NCI-H1105 treated with DMSO at 0.1 percent for 48 hours (cell line): ENCODE measurements at regions not wholly inside any gene's neighbourhood (a gene's known extent, or its start where the extent isn't known, plus 50 kb on each side); places are given as distances from the start of the nearest gene placed in this dataset.
A peak's percentile ranks its signal among the peaks of the same experiment; 100 is the strongest.

Source experiments
- DNase-seq: peaks from one replicate; lab custom pipeline; 2025; lab: John Stamatoyannopoulos, UW

DNA sequence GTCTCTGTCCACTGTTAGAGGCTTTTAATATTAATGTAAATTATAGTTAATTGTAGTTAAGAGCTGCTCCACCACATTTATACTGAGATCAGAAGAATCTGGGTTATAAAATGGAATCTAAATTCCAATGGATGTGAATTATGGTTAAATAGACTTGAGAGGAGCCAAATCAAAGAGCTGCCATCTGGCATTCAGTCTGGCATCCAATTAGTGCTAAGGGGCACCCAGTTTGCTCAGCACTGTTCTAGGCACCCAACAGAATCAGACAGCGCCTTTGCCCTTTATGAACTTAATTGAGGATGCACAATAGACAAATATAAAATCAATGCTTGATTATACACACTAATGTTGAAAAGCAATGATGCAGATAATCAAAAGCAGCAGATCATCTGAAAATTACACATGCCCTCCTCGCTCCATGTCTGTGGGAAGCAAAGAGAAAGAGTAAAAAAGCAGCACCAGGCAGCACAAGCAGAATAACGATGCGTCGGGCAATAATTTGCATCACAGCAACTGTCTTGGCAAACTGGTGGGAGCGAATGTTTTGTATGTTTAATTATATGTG is 310.1 kb downstream of the BRINP2 start:
- DNase-seq: no peak

DNA sequence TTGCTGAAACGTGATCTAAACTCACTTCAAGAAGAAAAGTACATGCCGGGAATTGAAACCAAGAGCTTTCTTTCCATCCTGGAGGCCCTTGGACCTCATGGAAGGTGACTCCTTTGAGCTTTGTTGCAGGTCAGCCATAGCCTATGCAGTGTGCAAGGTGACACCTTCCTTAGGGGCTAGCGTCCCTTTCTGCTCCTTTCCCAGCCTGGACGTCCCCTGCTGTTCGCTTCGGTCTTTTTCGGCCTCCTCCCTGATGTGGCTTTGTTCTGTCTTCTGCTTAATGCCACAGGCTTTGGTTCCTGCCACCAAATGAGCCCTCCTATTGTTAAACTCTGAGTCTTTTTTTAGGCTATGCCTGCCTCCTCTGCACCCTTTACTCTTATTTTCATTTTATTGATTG is 308.8 kb downstream of the BRINP2 start:
- DNase-seq: no peak

DNA sequence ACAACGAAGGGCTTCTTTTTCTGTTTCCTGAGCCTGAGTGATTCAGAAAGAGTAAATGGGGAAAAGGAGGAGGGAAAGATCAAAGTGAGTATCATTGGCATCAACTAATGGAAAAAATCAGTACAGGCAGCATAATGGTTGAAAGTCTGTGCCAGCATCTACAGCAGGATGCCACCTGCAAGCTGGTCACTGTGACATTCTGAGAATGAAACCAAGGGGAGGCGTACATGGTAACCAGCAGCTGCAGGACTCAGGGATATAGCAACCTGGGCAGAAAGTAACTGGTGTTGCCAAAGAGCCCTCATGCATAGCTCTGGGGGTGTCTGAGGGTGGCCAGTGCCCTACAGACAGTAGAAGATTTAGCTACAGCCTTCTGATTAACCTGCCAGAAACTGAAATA is 305.9 kb downstream of the BRINP2 start:
- DNase-seq: no peak

DNA sequence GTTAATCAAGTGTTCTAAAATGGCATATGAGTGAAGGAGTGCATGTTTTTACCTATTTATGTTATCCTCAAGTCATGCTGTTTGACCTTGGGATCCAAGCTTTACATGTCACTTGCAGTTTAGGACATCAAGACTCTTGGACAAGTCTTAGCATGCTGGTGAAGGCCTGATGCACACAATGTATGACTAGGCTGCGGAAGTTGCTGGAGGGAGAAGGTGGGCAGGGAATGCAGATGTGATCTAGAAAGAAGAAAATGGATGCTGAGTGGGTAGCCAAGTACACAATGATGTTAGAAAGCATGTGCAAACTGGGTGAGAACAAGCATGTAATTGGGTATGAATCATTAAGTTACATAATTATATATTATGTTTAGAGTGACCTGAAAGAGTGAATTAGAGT is 301.8 kb downstream of the BRINP2 start:
- DNase-seq: peak; percentile 54

DNA sequence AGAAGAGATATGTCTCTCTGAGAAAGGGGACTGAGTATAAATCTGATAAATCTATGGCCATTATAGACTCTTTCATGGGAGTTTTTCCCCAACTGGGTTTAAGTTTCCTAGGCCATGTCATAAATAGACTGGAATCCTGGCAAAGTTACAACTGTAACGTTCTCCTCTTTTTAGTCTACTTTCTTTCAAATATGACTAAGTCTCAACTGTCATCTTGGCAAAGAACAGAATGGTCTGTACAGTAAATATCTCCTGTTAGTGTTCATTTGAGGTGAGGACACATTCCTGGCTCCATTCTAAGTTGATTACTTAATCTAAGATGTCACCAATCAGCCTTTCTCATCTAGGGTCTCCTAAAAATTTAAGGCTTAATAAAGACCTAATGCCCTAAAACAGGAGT is 300.5 kb downstream of the BRINP2 start:
- no peak for DNase-seq

DNA sequence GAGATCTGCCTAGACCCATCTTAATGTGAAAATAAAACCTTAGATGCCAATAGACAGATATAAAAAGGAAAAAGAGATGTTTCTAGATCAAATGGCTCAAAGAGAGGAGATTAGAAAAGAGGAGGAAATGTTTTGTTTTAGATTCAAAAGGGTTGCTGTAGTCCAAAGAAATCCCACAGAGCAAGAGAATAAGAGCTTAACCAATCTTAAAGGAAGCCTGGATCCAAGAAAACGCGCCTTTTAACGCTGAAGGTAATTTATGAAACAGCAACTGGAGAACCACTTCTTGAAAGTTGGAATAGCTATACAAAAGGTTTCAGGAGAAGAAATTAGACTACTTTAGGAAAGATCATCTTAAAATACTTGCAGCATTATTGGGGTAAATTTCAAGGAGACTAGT is 298.8 kb downstream of the BRINP2 start:
- DNase-seq: no peak

DNA sequence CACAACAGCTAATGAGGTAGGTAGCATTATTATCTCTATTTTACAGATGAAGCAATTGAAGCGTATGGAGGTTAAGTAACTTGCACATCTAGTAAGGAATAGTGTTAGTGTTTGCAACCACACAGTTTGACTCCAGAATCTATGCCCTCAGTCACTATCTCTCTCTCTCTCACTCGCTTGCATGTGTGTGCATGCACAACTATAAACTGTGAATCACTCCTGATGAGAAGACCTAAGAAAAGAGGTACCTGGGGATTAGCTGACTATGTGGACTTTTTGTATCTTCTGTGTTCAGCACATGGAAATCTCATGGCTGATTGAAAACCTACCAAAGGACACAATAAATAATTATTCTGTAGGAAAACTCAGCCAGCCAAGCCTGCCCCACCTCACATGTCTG is 295.5 kb downstream of the BRINP2 start:
- DNase-seq: no peak

DNA sequence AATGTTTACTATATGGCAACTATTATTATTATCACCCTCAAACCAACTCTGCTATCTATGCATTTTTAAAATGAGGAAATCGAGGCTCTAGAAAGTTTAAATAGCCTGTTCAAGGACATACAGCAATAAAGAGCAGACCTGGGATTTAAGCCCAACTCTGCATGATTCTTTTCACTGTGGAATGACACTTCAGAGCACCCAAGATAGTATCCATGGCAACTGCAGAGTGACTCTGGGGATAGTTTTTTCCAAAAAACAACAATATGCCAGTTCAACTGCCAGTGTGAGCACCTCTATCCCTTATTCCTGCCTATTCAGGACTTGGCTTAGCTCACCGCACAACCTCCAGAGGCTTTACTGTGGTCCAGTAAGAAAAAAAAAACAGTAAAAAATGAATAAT is 293.9 kb downstream of the BRINP2 start:
- peak; percentile 92 for DNase-seq

DNA sequence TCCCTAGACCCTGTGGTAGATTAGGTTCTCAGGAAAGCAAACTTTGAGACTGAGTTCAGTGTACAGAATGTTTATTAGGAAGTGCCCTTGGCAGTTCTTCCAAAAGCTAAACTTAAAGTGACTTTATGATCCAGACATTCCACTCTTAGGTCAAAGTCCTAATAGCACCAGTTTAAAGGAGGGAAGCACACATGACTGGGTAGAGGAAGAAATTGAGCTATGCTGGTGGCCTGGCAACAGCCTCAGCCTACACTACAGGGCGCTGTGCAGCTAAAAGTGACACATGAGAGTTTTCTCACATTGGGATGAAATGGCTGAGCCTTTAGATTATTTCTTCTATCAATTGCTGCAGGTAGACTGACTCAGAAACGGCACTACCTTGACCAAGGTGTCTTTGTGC is 280.4 kb downstream of the BRINP2 start:
- no peak for DNase-seq

DNA sequence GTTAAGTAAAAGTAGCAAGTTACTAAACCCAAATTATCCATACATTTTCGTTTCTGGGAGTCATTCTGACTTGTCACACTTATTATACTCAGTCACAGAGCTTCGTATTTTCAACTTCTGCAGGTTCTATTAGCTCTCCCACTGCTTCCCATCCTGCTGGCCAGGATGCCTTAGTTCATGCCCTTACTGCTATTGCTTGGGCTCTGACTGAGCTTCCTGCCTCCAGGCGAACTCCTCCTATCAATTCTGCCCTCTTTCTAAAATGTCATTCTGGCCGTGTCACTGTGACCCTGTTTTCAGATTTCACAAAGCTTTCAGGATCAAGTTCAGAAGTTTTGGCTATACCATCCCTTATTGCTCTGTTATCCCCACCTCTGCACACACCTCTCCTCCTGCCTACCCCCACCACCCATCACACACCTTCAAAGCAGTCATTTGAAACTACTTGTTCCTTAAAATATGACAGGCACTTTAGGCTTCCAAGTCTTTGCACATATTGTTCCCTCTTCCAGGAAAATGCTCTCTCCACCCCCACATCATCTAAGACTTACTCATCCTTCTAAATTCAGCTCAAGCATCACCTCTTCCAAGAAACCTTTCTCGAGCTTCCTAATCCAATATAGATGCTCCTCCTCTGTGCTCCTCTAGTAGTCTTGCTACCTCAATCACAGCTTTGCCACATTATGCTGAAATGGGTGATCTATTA is 278.0 kb downstream of the BRINP2 start:
- no peak for DNase-seq

DNA sequence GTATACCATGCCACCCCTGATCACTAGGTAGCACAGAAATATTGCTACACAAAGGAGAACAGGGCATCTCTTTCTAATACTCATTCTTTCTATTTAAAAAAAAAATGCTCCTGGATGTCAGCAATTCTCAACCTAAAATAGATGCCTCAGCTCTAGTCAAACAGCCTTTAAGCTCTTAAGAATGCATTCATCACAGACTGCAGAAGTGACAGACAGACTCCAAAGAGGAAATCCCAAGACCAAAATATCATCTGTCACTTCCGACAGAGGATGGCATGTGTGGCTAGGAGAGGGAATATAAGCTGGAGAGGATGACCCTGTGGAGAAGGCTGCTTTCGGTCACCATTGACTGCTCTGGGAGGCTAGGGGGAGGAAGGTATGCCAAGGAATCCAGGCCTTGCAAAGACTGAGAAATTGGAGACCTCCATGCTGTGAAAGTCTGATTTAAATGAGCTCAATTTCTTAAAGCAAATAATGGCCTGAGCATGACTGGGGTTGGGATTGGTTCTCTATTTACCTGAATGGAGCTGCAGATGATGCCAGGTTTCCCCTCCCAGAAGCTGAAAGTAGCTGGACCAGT is 277.4 kb downstream of the BRINP2 start:
- DNase-seq: no peak

DNA sequence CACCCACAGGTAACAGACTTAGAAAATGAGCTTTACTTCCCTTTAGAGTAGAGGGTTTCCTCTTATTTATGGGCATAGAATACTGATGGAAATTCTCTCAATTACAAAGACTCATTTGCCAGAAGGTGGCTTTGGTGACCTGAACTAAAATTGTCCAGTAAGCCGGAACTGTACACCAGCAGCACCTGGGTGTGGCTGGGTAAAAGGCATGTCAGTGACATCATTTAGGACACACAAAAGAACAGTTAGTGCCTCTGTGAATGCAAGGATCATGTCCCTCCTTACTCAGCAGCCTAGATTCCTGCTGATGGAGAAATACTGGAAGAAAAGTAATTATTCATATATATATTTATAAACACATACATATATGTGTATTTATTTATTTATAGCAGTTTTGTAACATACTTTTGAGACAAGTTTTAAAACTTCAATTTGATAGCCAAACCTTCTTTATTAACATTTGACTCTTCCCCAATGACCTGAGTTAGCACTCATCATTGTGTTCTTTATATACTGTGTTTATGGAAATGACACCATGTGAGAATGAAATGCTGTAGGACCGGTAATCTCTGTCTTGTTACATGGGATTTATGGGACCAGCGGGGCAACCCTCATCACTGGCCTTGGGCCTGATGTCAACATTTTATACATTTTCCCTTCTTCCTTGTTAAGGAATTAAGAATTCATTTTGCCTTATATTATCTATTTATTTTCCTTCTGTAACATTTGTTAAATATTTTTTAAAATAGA is 274.4 kb downstream of the BRINP2 start:
- DNase-seq: no peak

DNA sequence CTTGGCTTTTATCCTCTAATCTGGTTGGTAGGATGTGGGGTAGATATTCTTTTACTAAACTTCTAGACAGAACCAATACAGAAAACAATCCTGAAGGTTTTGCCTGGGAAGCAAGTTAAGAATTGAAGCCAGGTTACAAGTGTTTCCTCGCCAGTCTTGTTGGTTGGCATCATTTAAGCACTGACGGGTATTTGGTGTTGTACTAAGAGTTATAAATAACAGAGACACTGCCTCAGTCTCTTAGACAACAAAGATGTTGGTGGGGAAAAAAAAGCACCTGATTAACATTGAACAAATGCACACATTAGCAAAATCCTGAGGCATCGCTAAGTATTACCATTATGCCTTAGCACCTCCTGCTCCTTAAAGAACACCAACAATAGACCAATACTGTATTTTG is 272.2 kb downstream of the BRINP2 start:
- no peak for DNase-seq

DNA sequence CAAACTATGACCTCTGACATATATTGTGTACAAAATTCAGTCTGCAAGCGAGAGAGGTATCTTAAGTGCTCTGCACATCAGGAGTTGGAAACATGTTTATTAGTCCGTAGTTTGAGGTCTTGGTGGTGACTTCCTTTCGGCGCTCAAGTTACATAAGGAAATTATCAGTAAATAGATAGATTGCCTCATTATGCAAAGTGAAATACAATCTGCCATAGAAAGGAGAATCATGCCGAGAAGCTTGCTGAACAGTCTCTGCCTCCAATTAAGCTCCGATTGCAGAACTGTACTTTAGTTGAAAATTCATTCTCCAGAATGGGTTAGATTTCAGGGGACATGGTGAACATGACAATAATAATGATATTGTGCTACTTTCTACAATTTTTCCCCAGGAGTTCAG is 271.8 kb downstream of the BRINP2 start:
- peak; percentile 63 for DNase-seq

DNA sequence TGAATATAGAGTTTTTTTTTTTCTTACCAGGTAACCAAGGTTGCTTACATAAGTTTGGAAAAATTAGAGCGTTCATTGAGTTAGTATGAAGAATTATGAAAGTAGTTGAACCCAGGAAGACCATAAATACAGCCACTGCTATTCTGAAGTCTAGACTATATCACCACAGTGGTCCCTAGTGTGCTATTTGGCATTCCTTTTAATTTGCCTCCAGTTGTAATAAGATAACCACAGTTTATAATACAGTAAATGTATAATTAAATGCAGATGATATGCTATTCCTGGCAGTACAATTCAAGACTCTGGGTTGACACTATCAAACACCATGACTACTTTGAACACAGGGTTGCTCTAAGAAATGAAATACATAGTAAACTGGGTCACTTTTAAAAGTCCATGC is 270.5 kb downstream of the BRINP2 start:
- DNase-seq: no peak

DNA sequence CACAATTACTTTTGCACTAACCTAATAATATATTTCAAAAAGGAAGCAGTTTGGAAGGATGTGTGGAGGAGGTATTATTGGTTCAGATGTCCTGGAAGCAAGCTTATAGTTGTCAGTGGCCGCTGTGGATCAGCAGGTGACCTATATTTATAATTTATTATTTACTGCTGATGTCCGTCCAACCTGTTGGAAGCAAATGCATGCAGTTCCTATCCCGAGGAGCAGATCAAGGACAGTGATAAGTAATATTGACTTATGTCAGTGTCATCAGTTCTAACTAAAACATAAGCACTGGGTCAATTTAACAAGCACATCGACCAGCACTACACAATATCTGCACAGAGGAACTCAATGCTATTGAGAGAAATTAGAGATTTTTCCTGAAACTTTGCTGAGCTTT is 270.1 kb downstream of the BRINP2 start:
- no peak for DNase-seq

DNA sequence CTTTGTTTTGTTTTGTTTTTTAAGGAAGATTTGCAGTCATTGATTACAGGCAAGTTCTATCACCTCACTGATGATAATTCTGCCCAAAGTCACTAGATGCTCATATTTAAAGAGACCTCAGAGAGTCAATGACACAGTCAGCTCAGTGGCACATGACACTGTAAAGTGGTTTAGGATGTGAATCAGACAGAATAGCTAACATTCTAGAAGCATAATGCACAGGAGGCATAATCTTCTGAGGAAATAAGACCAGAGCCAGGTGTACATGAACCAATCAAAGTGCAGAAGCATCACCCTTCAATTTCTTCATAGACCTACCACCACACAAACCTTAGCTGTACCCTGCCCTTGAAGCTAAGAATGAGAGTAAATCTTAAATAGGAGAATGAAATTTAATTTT is 268.5 kb downstream of the BRINP2 start:
- no peak for DNase-seq

DNA sequence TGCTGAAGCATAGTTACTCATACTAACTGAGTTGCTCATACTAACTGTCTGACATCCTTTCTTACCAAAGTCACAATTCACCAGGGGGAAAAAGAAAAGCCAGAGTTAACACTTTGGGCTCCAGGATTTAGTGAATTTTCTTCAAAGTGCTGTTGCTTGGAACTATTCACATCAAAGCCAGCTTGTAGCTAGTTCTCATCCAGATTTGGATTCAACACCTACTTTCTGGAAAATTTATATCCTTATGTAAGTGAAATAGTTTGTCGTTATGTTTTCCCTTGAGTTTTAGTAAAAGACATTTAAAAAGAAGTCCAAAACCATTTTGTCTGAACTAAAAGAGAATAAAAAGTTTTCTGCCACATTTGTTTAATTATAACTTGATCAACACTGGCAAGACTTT is 264.6 kb downstream of the BRINP2 start:
- DNase-seq: no peak

DNA sequence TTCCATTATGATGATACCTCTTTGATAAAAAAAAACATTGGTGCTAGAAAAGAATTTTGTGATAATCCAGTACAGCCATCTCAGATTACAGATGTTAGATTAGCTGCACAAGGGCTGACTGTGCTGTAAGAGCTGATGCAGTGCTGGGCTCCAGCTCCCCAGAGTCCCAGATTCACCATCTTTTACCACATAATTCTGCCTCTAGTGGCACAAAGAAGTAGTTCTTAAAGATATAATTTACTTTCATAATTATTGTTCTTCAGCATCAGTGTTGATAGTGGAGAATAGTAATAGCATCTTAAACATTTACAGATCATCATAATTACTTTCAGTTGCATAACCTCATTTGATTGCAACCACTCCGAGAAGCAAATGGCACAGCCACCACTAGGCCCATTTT is 262.1 kb downstream of the BRINP2 start:
- DNase-seq: no peak

DNA sequence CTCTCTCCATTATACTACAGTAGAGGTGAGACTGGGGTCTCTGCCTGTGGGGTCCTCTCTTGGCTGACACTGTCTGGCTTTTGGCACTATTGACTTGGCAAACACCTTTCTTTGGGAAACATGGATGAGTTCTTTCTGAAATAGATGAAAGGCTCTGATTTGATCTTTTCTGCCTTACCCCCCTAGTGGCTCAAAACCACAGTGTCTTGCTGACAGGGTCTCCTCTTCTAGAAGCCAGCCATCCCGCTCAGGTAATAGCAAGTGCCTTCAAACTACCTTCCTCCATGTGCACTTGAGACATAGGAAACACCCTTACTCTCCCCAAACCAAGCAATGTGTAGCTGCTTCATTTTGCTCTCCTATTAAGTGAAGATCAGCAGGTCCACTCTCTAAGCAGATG is 260.4 kb downstream of the BRINP2 start:
- DNase-seq: no peak

DNA sequence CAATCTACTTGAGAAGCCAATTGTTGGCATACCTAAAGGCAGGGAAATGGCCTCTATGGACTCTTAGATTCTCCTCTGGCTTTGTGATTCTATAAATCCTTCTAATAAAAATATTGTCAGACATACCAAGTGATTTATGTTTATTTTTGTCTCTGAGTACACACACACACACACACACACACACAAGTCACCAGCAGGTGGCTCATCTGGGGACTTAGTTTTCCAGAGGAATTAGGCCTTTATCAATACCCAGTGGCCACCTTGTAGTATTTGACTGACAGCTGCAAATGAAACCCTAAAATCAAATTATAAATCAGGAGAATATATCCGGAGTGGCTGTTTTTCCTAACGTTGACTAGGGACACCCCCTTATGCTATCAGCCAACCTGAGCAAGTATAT is 258.5 kb downstream of the BRINP2 start:
- DNase-seq: no peak

DNA sequence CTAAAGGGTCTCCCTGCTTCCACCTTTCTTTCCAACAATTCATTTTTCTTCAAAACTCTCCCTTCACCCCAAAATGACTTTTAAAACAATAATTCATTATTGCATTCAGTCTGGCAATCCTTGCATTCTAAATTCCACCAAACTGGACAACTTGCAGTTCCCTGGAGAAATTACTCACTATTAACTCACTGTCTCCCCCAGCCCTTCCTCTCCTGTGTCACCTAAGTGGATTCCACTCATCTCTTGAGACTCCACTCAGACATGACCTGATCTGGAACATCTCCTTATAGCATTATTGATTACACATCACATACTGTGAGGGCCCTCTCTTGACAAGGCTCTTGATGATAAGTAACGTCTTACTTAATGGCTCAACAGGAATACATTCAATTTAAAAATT is 257.1 kb downstream of the BRINP2 start:
- no peak for DNase-seq

DNA sequence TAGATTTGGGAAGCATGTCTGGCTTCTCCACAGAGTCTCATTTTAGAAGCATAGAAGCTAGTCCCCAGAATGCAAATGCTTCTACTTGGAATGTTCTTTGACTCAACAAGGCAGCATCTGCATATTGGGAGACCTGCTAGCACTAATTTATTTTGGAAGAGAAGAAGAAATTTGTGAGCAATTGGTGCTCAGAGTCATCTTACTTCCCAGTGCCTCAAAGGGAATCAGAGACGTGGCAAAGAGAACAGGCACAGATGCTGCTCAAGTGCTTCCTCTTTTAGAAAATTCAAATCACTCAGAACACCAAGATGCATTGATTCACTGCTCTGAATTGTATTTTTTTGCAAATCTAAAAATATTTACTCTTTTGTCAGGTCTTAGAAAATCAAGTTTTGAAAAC is 255.7 kb downstream of the BRINP2 start:
- no peak for DNase-seq
